ENCODE measurements at regions not wholly inside any gene's neighbourhood (a gene's known extent, or its start where the extent isn't known, plus 50 kb on each side); places are given as distances from the start of the nearest gene placed in this dataset.
"Not testable (repeated sequence)": the region's sequence is repeated elsewhere in the genome, so short reads cannot be mapped to it uniquely, and the experiment has no call there.

DNA sequence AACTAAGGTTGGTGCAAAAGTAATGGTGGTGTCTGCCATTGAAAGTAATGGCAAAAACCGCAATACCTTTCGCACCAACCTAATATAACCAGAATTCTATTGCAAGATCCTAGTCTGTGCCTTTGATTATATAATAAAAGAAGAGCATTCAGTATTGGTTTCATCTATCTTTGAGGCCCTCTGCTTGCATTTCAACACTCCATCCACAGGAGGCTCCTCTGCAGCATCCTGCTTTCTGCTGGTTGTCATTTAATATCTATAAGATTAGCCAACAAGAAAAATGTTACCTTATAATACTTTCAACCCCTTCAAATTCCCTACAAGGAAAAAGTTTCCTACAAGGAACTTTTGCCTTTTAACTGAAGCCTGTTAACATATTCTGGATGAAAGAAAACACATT is 139.2 kb downstream of the CDCA7 start:
- H3K4me3 Mint-ChIP-seq: no peak overlapping the region
- DNase-seq: no peak
- H3K27me3 Mint-ChIP-seq: peaks cover 6% of the 10 kb centered on the region
- H3K36me3 Mint-ChIP-seq (ENCODE audit: low read depth): no peaks in the 10 kb centered on the region
- ChIA-PET CTCF (no interaction called here), POLR2A (no interaction called here)
- H3K4me1 Mint-ChIP-seq: no peaks in the 10 kb centered on the region
- no peaks in the 10 kb centered on the region for H3K9me3 Mint-ChIP-seq
- H3K27ac Mint-ChIP-seq: no peak overlapping the region

DNA sequence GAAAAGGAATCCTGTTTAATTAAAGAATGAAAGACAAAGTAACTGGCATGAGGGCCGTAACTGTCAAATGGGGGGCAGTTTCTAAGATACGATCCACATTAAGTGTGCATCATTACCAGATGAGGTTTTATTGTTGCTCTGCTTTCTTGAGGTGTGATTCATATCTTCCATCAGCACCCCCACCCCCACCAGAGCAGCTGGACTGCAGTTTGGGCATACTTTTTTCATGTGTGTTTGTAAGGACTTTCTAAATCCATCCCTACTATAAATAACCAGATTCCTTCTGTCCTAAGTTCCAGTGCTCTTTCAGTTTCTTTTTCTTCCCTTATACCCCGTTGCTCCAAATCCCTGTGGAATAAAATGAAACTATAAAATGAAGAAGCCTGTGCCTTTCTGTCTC is 142.1 kb downstream of the CDCA7 start:
- Mint-ChIP-seq H3K27me3 (peaks cover 2% of the 10 kb centered on the region), H3K4me1 (no peaks in the 10 kb centered on the region), H3K27ac (no peak overlapping the region), H3K36me3 (ENCODE audit: low read depth) (no peaks in the 10 kb centered on the region), H3K4me3 (no peak overlapping the region), H3K9me3 (peaks cover 2% of the 10 kb centered on the region)
- ChIA-PET CTCF (no interaction called here), POLR2A (no interaction called here)
- no peak for DNase-seq

DNA sequence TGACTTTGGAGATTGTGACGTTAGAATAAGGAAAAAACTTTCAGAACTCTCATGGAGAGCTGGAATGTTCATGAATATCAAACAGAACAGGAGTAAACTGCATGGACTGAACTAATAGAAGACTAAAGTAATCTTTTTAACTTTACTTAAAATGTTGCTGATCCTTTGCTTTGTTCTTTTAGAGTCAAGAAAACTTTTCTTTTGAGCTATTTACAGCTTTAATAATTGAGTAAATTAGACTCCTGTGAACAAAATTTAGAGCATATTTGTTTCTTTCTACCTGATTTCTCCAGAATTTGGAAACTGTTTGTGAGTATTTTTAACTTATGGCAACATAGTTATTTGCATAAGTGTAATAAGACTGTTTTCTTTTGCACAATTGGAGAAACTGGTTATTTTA is 146.3 kb downstream of the CDCA7 start:
- DNase-seq: no peak
- ChIA-PET CTCF (no interaction called here), POLR2A (no interaction called here)
- H3K27ac Mint-ChIP-seq: no peak overlapping the region
- H3K36me3 Mint-ChIP-seq (ENCODE audit: low read depth): no peaks in the 10 kb centered on the region
- H3K4me3 Mint-ChIP-seq: no peak overlapping the region
- peaks cover 5% of the 10 kb centered on the region for H3K27me3 Mint-ChIP-seq
- H3K4me1 Mint-ChIP-seq: no peaks in the 10 kb centered on the region
- peaks cover 6% of the 10 kb centered on the region for H3K9me3 Mint-ChIP-seq

DNA sequence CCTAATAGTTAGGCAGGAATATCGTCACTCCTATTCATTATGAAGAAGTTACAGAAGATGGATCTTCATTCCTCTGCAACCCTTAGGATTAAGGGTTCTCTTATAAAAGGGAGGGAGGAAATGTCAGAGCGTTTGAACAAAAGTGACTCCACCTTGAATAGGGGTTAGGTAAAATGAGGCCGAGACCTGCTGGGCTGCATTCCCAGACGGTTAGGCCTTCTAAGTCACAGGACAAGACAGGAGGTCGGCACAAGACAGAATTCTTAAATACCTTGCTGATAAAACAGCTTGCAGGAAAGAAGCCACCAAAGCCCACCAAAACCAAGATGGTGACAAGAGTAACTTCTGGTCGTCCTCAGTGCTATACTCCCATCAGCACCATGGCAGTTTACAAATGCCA is 147.6 kb downstream of the CDCA7 start:
- peaks cover 6% of the 10 kb centered on the region for H3K9me3 Mint-ChIP-seq
- CTCF ChIA-PET: no interaction called here
- H3K36me3 Mint-ChIP-seq (ENCODE audit: low read depth): no peaks in the 10 kb centered on the region
- DNase-seq: no peak
- H3K4me3 Mint-ChIP-seq: no peak overlapping the region
- POLR2A ChIA-PET: no interaction called here
- no peak overlapping the region for H3K27ac Mint-ChIP-seq
- H3K27me3 Mint-ChIP-seq: peaks cover 12% of the 10 kb centered on the region
- H3K4me1 Mint-ChIP-seq: no peaks in the 10 kb centered on the region

DNA sequence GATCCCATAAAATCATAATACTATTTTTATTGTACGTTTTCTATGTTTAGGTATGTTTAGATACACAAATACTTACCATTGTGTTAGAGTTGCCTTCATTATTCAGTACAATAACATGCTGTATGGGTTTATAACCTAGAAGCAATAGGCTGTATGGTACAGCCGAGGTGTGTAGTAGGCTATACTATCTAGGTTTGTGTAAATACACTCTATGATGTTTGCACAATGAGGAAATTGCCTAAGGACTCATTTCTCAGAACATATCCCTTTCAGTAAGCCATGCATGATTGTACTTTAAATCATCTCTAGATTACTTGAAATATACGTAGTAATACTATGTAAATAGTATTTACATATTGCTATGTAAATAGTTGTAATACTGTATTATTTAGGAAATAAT is 156.7 kb downstream of the CDCA7 start:
- Mint-ChIP-seq H3K9me3 (no peaks in the 10 kb centered on the region), H3K36me3 (ENCODE audit: low read depth) (no peaks in the 10 kb centered on the region), H3K27ac (no peak overlapping the region), H3K27me3 (peaks cover 34% of the 10 kb centered on the region), H3K4me1 (no peaks in the 10 kb centered on the region), H3K4me3 (no peak overlapping the region)
- ChIA-PET CTCF (no interaction called here), POLR2A (no interaction called here)
- no peak for DNase-seq

- Mint-ChIP-seq H3K9me3 (no peaks in the 10 kb centered on the region), H3K27me3 (peaks cover 28% of the 10 kb centered on the region), H3K4me1 (no peaks in the 10 kb centered on the region), H3K4me3 (no peak overlapping the region), H3K36me3 (ENCODE audit: low read depth) (no peaks in the 10 kb centered on the region), H3K27ac (no peak overlapping the region)
- no peak for DNase-seq
- ChIA-PET CTCF (no interaction called here), POLR2A (no interaction called here)
These were observed 157.3 kb downstream of the CDCA7 start for GRCh38 chr2:173511942-173512341.

DNA sequence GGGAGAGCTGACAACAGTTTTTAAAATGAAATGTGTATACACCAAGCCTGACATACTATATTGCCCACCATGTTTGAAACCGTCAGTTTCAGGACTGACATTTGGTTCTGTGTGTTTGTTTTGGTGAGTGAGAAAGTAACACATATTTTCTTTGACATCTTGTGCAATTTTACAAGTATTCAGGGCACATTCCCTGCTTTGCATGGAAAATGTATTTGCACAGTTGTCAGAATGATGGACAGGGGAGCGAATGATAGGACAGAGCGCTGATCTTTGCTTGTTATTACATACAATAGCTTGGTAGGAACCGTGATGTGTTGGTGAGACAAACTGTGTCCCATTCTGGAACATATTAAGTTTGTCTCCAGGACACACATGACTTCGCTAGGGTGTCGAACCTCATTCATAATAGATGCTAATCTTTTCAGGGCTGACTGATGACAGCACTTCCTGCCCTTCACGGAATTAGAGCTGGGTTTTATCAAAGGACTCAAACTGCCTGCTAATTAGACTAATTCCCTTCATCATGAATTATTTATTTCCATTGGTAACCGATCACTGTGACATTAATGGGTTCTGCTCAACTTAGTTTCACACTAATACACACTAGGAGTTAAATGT is 158.5 kb downstream of the CDCA7 start:
- no peak for DNase-seq
- H3K4me3 Mint-ChIP-seq: no peak overlapping the region
- H3K4me1 Mint-ChIP-seq: no peaks in the 10 kb centered on the region
- no peaks in the 10 kb centered on the region for H3K36me3 Mint-ChIP-seq (ENCODE audit: low read depth)
- CTCF ChIA-PET: no interaction called here
- no peak overlapping the region for H3K27ac Mint-ChIP-seq
- POLR2A ChIA-PET: no interaction called here
- H3K27me3 Mint-ChIP-seq: peaks cover 26% of the 10 kb centered on the region
- H3K9me3 Mint-ChIP-seq: peaks cover 1% of the 10 kb centered on the region

DNA sequence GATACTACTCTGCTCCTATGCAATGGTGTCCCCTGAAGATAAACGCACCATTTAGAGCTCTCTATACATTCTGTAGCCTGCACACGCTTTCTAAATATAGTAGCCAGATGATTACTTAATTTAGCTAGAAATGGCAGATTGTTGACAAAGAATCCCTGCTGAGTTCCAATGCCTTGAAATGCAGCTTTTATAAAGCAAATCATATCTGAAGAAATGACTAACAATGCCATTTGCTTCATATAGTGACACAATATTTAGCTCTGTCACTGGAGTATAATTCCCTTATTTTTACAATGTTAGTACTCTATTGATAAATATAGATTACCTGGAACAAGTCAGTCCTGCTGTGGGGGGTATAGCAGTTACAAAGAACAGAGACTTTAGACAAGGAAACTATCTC is 166.2 kb downstream of the CDCA7 start:
- CTCF ChIA-PET: no interaction called here
- Mint-ChIP-seq H3K27me3 (peaks cover 18% of the 10 kb centered on the region), H3K27ac (no peak overlapping the region), H3K36me3 (ENCODE audit: low read depth) (no peaks in the 10 kb centered on the region), H3K4me3 (no peak overlapping the region), H3K4me1 (no peaks in the 10 kb centered on the region), H3K9me3 (peaks cover 5% of the 10 kb centered on the region)
- DNase-seq: no peak
- POLR2A ChIA-PET: no interaction called here

DNA sequence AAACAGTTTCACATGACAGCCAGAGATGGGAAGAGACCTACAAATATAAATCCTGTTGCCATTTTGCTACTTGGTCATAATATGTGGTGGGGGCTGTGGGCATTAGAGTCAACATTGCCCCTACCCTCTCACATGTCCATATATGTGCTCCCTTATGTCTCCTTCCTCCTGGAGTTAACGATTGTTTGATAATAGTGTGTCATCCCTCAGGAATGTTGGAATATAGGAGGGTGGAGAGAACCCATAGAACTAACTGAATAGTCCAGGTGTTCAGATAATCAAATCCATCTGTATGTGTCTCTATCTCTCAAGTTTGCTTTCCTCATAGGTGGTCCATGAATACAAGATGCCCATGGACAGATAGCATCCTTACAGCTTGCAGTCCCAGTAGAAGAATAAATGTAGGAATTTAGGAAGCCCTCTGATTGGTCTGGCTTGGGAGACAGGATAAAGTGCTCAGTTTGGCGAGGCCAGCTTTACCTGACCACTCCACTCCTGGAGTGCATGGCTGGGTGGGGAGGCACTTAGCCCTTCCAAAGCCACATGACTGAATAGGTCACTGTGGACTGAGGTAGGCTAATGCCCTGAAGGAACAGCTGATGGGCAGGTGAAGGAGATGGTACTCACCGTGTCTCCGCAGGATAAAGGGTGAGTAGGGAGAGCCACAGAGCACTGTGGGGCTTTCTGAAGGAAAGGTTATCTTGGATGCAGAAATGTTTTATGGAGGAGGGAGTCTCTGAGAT is 166.9 kb downstream of the CDCA7 start:
- no peak overlapping the region for H3K27ac Mint-ChIP-seq
- H3K4me1 Mint-ChIP-seq: no peaks in the 10 kb centered on the region
- no peak for DNase-seq
- peaks cover 5% of the 10 kb centered on the region for H3K9me3 Mint-ChIP-seq
- ChIA-PET CTCF (no interaction called here), POLR2A (no interaction called here)
- no peaks in the 10 kb centered on the region for H3K36me3 Mint-ChIP-seq (ENCODE audit: low read depth)
- no peak overlapping the region for H3K4me3 Mint-ChIP-seq
- H3K27me3 Mint-ChIP-seq: peaks cover 18% of the 10 kb centered on the region

- no peak overlapping the region for H3K27ac Mint-ChIP-seq
- no peak for DNase-seq
- ChIA-PET CTCF (no interaction called here), POLR2A (no interaction called here)
- H3K27me3 Mint-ChIP-seq: peaks cover 18% of the 10 kb centered on the region
- peaks cover 2% of the 10 kb centered on the region for H3K9me3 Mint-ChIP-seq
- no peaks in the 10 kb centered on the region for H3K4me1 Mint-ChIP-seq
- H3K4me3 Mint-ChIP-seq: no peak overlapping the region
- no peaks in the 10 kb centered on the region for H3K36me3 Mint-ChIP-seq (ENCODE audit: low read depth)
These were observed 168.8 kb downstream of the CDCA7 start for GRCh38 chr2:173523497-173523896.

GRCh38 chr2:173524256-173524955 is 169.7 kb downstream of the CDCA7 start:
- no peaks in the 10 kb centered on the region for H3K4me1 Mint-ChIP-seq
- no peak overlapping the region for H3K4me3 Mint-ChIP-seq
- no peak overlapping the region for H3K27ac Mint-ChIP-seq
- no peaks in the 10 kb centered on the region for H3K9me3 Mint-ChIP-seq
- DNase-seq: no peak
- peaks cover 18% of the 10 kb centered on the region for H3K27me3 Mint-ChIP-seq
- ChIA-PET POLR2A (no interaction called here), CTCF (no interaction called here)
- no peaks in the 10 kb centered on the region for H3K36me3 Mint-ChIP-seq (ENCODE audit: low read depth)

GRCh38 chr2:173532732-173533531 is 178.3 kb downstream of the CDCA7 start:
- H3K36me3 Mint-ChIP-seq (ENCODE audit: low read depth); DNase-seq; POLR2A ChIA-PET; H3K4me3 Mint-ChIP-seq; H3K9me3 Mint-ChIP-seq; H3K4me1 Mint-ChIP-seq; H3K27ac Mint-ChIP-seq; CTCF ChIA-PET: not testable (repeated sequence)
- H3K27me3 Mint-ChIP-seq: peaks cover 24% of the 10 kb centered on the region

GRCh38 chr2:173537694-173538093 is 183.0 kb downstream of the CDCA7 start:
- Mint-ChIP-seq H3K27ac (no peak overlapping the region), H3K27me3 (peaks cover 28% of the 10 kb centered on the region), H3K36me3 (ENCODE audit: low read depth) (no peaks in the 10 kb centered on the region), H3K9me3 (peaks cover 3% of the 10 kb centered on the region), H3K4me1 (no peaks in the 10 kb centered on the region), H3K4me3 (no peak overlapping the region)
- ChIA-PET POLR2A (no interaction called here), CTCF (no interaction called here)
- DNase-seq: no peak

Data from activated CD4-positive, alpha-beta T cell treated with anti-CD3 and anti-CD28 coated beads, Interleukin-2, amount 10 ng/mL, durations not matched to agents 7 days and 5 days (primary cell).